Right forelimb (tissue), 1 donor: ENCODE measurements at regions not wholly inside any gene's neighbourhood (a gene's known extent, or its start where the extent isn't known, plus 50 kb on each side); places are given as distances from the start of the nearest gene placed in this dataset.

Experiments
- DNase-seq: peaks from one replicate; pipeline ENCODE4 v3.0.0-alpha.2; 2018

DNA sequence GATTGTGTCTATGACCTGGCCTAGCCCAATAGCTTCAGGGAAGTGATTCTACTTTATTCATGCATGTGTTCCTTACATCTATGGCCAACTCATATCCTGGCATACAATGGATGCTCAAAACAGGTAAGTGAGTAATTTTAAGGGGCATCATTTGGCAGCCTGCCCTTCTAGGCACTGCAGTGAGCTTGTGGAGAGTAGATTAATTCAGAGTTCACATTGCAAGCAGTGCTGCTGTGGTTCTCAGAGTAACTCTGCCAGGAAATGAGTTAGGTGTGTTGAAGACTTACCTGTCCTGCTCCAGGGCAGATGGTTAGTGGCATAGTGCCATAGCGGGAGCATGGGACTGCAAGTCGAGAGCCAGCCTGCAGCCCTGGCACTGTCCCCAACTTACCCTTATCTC lies 158.0 kb downstream of the SCP2D1 start:
- no peak for DNase-seq

DNA sequence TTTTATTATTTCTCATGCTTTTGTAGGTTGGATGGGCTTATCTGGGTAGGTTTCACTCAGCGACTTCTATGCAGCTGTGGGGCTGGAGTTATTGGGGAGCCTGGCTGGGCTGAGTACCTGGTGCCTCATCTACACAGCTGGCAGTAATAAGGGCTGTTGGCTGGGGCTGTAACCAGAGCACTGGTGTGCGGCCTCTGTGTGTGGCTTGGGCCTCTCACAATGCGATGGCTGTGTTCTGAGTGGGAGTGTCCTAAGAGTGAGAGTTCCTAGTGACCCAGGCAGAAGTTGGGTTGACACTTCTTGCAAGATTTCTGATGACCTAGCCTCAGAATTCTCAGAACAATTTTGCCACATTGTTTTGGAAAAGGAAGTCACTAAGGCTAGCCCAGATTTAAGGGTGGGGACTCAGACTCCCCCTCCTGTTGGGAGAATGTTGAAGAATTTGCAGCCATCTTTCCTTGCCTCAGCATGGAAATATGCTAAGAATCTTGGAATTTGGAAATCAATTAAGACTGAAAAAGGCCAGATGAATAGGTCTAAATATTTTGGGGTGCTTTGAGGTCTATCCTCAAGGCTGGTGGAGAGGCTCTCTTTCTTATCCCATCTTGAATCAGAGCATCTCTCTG lies 158.8 kb downstream of the SCP2D1 start:
- no peak for DNase-seq

DNA sequence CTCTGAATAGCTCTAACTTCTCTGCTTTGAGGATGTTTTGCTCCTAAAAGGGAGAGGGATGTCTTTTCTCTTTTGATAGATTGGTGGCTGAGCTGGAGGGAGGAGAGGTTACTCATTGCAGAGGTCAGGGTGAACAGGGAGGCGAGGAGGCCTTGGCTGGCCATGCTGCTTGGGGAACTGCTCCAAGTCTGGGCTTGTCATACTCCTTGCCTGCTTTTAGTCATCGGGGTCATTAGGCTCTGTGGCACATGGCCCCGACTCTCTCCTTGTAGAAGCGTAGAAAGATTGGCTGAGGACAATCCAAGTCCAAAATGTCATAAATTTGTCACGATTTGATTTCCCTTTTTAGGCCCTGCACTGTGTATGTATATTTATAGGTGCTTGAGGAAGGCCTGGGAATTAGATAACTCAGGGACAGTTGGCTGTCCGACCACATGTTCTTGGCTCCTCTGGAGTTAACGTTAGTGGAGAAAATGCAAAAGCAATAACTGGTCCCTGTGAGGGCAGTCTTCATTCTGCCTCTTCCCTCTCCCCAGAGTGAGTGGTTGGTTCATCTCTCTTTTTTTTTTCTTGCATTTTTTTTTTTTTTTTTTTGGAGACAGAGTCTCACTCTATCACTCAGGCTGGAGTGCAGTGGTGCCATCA lies 160.1 kb downstream of the SCP2D1 start:
- no peak for DNase-seq

DNA sequence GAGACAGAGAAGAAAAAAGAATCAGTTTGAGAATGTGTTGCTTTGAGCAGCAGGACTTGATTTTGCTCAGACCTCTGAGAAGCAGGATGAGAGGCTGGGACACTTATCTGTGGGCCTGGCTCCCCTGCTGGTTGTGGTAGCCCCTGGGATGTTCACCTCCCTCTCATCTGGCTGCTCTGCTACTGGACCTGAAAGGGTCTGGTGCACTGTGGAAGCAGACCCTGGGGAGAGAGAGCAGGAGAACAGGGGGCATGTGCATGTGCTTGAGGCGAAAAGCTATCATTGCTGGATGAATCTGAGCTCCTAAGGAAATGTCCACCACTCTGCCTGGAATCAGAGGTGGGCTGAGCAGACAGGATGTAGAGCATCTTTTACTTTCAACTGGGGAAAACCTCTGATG lies 161.1 kb downstream of the SCP2D1 start:
- no peak for DNase-seq

DNA sequence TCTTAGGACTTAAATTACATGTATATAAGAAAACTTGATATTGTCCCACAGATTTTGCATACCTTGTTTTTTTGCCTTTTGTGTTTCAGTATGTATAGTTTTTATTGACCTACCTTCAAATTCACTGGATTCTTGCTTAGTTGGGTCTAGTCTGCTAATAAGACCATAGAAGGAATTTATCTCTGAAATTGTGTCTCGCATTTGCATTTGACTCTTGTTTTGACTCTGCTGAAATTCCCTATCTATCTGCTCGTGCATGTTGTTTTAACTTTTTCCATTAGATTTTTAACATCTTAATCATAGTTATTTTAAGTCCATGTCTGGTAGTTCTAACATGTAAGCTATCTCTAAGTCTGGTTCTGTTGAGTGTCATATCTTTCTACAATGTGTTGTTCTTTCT lies 163.9 kb downstream of the SCP2D1 start:
- no peak for DNase-seq

DNA sequence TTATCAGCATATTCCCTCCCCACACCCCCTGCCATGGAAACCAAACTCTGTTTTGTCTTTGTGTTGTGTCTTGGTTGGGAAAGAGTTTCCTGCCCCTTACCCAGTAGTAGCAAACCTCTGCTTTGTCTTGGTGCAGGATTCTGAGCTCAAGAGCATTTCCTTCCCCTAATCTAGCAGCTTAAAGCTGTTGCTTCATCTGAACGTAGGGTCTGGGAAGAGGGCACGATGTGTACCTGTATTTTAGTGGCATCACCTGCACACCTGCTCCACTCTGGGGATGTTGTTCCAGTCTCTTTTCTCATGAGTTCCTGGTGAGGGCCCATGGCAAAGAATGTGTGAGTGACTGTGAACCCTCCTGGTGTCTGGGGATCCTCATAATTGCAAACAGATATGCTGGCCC lies 164.7 kb downstream of the SCP2D1 start:
- DNase-seq, result no peak

DNA sequence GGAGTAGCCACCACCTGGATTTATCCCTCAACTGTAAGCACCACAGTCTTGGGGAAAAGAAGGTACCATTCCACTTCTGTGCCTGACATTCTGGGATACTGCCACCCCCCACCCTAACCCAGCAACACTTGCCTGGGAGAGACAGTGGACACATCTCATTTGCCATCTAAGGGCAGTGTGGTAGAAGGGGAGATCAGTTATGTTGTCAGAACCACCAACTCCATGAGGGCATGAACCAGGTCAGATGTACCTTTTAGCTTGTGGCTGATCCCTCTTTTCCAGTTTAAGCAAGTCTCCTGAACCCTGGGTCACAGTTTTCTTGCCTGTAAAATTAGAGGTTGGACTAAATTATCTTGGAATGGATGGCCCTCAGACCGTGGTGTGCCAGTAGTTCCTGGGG lies 165.5 kb downstream of the SCP2D1 start:
- DNase-seq, result no peak

DNA sequence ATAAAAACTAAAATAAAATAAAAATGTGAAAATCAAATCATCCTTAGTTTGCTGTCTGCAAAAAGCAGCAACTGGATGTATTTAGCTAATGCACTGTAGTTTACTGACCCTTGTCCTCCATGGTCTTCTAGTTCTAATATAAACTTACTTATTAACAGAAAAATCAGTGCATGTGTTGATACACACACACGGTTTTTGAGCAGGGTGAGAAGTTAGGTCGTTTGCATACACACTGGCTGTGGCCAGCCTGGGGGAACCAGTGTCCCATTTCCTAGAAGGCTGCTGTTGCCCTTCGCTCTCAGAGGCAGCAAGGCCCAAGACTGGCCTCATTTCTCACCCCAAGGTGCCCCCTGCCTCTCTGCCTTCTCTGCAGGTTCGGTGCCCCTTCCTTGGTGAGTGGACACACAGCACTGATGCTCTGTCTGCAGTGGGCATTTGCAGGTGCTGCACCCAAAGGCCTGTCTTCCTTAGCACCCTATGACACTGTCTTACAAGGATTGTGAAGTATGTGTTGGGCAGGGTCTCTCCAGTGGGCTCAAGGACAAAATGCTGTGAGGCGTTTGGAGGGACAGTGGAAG lies 168.5 kb downstream of the SCP2D1 start:
- DNase-seq, result no peak

DNA sequence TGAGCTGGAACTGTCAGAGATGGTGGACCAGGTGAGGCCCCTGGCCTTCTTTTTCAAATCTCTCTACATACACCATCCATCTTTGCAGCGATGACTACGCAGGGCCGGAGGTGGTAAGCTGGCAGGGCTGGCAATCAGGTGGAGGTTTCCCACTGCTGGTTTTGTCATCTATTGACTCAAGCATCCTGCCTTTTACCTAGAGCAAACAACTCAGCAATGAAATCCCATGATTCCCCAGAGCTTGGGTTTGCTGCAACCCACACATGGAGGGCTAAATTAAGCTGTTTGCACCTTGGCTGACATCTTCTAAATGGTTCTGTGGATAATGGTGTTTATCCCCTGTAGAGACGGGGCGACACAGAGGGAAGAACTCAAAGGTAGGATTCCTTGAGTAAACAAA lies 170.2 kb downstream of the SCP2D1 start:
- DNase-seq, result no peak

DNA sequence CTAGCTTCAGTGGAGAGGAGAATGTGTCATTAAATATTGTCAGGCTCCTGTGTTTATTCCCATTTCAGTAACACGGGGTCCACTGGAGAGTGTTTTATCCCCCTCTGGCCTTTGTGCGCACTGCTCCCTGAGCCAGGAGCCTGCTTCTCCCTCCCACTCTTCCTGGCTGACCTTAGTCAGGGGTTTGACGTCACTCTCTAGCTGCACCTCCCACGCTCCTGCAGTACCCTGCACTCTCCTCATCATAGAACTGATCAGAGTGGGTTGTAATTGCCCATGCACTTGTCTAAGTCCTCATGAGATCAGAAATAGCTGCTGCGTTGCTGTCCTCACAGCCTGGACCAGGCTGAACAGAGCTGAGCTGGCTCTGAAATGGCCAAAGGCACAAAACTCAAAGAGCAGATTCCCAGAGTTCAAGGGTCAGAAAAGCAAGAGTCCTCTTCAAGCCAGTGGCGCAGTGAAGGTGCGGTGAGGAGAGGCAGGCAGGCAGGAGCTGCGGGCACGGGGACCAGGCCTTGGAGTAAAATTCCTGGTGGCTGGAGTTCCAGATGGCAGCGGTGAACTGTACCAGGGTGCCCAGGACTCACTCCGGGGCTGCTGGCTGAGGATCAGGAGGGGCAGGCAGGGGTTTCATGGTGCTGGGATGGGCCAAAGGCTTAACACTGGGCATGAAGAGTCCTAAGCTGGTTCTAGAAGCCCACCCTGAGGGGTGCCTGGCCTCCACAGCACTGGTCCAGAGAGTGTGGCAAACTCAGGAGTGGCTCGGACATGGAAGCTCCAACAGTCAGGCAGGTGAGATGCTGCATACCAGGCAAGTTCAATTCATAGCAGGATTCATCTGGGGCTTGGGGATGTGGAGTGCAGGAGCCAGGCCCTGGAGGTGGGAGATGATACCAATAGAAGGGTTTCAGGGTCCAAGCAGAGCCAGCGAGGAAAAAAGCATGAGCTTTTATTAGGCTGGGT lies 170.9 kb downstream of the SCP2D1 start:
- no peak for DNase-seq

DNA sequence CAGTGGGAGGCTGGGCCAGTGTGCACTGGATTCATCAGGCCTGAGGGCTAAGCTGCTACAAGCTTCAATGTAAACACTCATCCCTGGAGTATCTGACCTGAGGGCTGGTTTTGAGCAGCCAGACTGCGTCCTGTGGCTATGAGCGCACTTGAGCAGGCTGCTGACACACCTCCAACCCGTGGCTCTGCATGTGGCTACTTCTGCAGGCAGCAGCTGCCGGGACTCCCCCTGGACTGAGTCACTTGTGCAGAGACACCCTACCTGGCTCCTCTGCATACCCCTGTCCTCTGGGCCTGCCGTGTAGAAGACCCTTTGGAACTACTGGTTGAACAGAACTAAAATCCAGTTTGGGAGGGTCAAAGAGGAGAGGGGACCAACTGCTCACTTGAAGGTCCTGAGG lies 172.0 kb downstream of the SCP2D1 start:
- no peak for DNase-seq

DNA sequence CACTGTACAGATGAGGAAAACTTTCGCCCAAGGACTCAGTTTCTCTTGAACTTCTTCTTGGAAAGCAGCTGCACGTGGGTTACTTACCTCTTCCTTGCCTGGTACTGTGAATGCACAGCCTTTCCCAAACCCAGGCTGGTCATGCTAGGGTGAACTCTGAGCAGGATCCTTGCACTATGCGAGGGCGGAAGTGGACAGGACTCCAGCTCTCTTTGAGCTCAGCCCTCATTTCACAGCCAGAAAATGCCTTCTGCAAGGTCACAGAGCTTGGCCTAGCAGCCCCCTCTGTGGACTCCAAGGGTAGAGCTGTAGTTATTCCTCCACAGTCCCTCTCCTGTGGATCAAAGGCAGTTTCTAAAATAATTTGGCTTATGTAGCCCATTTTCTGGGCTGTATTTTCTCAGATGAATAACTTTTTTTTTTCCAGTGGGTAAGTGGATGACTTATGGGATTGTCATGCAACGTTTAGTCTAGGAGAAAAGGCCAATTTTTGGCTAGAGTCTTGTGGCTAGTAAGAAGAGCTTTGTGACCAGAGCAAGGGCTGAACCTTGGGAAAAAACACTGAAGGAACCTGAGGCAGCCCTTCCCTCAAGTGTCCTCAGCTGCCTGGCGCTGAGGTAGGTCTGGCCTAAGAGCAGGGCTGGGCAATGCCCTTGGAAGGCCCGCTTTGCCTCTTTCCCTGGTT lies 172.7 kb downstream of the SCP2D1 start:
- no peak for DNase-seq

DNA sequence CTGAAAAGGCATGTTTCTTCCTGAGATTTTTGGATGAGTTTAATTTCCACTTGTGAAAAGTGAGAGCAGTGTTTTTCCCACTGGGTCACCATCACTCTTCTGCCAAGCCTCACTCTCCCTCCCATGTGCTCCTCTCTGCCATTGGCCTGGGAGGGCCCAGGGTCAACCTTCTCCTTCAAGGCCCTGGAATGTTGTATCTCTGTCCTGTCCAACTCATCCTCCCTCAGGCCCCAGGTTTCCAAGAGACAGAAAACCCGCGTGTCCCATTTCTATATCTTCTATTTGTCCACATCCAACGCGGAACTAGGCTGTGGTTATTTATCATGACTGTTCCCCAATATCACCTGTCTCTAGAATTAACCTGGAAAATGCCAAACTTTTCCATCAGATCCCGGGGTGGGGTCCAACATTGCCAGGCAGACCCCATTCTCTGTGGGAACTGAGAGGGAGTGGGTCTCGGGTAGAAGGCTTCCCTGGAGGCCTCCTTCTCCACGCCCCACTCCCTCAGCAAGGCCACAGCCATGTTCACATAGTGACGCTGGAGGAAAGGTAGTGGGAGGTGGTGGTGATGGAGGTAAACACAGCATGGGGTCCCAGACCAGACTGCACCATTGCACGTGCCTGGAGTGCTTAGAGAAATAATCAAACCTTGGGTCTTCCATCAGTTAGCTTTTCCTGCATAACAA lies 173.5 kb downstream of the SCP2D1 start:
- DNase-seq, result no peak

DNA sequence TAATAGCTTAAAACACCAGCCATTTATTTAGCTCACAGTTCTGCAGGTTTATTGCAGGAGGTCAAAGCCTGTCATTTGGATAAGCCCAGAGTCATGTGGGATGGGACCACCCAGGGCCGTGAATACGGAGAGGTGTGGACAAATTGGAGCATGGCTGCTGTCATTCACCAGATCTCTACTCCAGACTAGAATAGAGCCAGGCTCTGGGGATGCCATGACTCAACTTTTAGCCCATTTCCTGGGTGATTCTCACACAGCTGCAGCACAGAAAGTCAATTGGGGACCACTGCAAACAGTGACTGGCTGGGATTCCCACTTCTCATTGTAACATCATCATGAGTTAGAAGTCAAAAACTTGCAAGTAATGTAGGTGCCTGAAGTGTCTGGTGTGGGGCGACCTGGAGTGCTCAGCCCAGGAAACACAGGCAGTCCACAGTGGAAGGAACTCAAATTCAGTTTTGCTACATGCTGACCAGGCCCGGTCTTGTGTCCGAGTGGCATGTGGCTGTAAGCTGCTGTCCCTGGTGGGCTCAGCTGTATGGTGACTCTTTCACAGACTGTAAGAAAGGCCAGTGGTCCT lies 174.3 kb downstream of the SCP2D1 start:
- DNase-seq, result no peak

DNA sequence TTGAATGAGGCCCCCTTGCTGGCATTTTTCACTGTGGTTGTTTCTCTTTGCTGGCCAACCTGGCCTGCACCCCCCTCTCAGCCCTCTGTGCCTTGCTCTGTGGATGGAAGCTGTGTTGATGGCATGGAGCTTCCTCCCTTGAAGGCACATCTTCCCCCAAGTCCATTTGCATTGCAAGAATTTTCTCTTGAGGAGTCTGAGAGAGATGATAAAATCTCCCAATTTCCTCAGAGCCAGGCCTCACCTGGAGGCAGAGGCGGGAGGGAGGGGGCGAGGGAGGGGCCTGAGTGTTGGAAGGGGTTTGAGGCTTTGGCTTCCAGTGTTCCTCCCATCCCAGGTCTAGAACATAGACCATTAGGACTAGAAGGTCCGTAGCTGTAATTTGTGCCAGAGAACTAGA lies 175.1 kb downstream of the SCP2D1 start:
- no peak for DNase-seq

DNA sequence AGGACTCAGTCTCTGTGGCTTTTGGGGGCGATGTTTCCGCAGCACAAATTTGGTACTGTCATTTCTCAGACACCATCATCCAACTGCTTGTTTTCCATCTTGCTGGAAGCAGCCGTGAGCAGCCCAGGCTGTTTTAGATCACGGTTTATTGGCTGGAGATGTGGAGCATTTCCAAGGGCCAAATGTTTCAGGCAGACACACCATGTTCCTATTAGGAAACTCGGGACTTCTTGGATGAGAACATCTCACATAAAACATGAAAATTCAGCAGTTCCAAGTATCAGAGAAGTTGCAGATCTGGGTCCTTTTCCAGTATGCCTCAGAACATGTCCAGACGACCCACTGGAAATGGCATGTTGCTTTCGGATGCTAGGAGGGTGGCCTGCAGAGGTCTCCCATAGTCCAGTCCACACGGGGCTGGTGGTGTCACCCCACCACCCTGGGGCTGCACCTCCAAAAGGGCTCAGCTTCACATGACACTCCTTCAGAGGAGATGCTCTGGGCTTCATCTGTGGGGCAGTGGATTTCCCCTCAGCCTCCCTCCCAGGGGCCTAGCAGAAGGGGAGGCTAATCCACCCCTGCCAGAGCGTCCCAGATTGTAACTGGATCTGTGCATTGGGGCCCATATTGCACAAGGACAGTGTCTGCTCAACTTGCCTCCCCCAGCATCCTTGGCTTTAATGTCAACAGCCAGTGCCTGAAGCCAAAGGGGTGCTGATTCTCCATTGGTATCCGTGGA lies 176.3 kb downstream of the SCP2D1 start:
- no peak for DNase-seq

DNA sequence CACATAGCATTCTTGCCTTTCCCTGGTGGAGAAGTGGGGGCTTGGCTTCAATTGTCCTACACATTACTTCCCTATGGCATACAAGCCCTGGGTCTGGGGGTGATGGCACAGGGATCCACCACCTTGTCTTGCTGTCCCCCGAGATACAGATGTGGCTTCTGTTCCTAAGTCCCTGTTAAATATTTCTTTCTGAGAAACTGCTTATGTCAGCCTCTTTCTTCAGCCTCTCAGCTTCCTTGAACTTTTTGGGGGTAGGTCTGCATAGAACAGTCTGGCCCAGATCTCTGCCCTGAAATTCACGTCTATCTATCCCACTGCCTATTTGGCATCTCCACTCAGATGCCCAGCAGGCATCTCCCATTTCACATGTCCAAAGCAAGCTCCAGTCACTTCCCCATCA lies 177.4 kb downstream of the SCP2D1 start:
- DNase-seq, result no peak

DNA sequence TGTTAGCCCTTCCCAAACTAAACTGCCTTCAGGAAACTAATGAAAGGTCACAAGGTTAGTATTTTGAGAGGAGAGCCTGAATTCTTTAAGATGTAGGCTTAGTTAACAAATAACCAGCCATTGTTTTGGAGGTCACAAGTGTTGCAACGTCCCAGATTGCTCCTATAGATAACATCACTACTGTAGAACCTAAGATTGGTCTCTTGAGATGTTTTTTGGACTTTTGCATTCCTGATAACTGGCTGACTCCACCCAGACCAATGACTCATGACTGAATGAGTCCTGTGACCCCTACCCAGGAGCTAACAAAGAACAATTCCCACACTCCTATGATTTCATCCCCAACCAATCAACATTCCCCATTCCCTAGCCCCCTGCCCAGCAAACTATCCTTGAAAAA lies 178.8 kb downstream of the SCP2D1 start:
- DNase-seq, result no peak

DNA sequence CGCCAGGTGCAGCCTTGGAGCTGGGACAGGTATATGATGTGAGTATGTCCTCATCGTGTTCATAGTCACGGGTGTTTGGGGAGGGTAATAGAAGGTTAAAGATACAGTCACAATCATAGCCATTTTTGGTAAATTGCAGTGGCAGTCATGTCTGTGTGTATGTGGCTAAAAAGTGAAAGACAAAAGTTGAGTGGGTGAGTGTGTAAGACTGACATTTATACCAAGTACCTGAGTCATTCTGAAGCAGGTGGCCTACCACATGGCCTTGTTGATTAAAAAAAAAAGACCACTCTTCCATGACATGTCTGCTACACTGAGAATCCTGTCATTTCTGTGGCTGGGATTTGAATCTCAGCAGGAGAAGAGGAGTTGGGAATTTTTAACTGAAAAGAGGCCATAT lies 181.9 kb downstream of the SCP2D1 start:
- DNase-seq, result no peak

DNA sequence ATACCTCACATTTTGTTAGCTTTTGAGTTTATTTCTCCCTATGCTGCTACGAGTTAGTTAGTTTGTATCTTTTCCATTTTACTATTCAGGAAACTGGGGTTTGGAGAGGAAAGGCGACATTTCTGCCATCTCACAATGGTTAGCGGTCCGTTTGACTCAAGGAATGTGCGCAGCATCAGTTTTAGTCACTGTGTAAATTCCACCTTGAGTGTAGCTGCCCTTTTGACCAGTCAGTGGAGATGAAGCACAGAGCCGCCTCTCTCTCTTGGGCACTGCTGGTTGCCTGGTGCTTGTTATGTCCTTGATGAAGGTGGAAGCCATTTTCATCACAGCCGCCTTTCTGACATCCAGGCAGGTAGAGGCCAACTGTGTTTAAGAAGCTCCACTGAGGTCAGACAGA lies 185.5 kb downstream of the SCP2D1 start:
- no peak for DNase-seq

DNA sequence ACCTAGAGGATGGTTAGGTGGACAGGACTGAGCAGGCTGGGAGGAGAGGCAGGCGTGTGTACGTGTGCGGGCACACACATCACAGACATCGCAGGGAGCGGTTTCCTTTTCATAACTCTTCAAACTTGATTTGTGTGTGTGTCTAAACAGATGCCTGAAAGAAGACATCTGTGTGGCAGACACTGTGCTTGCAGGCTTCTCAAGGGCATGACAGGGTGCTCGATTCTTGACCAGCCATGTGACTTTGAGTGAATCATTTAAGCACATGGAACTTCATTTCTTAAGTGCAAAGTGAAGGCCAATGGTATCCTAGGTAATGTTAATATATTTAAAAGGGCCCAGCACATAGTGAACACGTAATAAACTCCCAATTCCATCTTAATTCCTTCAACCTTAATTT lies 186.5 kb downstream of the SCP2D1 start:
- no peak for DNase-seq
